Nephron (organoid): ENCODE measurements at regions not wholly inside any gene's neighbourhood (a gene's known extent, or its start where the extent isn't known, plus 50 kb on each side); places are given as distances from the start of the nearest gene placed in this dataset.

ENCODE experiments used
- H3K27ac Mint-ChIP-seq, 3 experiments: 2 replicates each; pipeline ENCODE4 v1.8.0; 2020; ENCODE audit warnings: mixed read lengths in 3 of 3, mild to moderate bottlenecking in 2 of 3, moderate library complexity in 1 of 3
- H3K27me3 Mint-ChIP-seq: 2 replicates; pipeline ENCODE4 v1.8.0; 2021; ENCODE audit warnings: low read depth, mild to moderate bottlenecking, moderate library complexity, mixed read lengths
- H3K36me3 Mint-ChIP-seq: 2 replicates; pipeline ENCODE4 v1.8.0; 2020; ENCODE audit warnings: low read depth, mixed read lengths
- H3K4me1 Mint-ChIP-seq: 2 replicates; pipeline ENCODE4 v1.8.0; 2020; ENCODE audit warnings: mixed read lengths
- H3K4me3 Mint-ChIP-seq, 3 experiments: 2 replicates each; pipeline ENCODE4 v1.8.0; 2020; ENCODE audit warnings: mild to moderate bottlenecking in 3 of 3, mixed read lengths in 3 of 3, moderate library complexity in 2 of 3
- H3K9me3 Mint-ChIP-seq: 2 replicates; pipeline ENCODE4 v1.8.0; 2020; ENCODE audit warnings: mixed read lengths
- TF ChIP-seq, protein P1 (sequence below), 3 experiments: fragments of 200-600 bp; sonication (generic); IDR thresholded peaks; one replicate each; pipeline ENCODE4 v1.5.0; 2021; ENCODE audit warnings: antibody characterized with exemption in 3 of 3; ENCODE audit not compliant: unreplicated experiment in 3 of 3

DNA sequence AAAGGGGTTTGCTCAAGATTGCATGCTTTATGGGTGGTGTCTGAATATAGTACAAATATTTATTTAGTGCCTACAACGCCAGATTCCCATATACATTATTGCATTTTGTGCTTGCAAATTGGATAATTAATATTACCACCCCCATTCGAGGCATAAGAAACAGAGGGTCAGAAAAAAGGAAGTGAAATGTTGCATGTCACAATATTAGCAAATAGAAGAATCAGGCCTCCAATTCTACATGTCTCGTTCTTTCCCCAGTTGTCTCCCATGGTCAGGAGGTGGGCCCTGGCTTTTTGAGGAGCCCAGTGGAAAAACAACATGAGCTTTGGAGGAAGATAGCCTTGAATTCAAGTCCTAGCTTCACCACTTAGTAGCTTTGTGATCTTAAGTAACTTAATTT lies 98.1 kb upstream of the CCDC112 start:
- no peak overlapping the region for H3K4me3 Mint-ChIP-seq
- H3K4me1 Mint-ChIP-seq: peaks cover 3% of the 10 kb centered on the region
- H3K27me3 Mint-ChIP-seq: no peaks in the 10 kb centered on the region
- H3K36me3 Mint-ChIP-seq: no peaks in the 10 kb centered on the region
- TF ChIP-seq, protein P1, sequence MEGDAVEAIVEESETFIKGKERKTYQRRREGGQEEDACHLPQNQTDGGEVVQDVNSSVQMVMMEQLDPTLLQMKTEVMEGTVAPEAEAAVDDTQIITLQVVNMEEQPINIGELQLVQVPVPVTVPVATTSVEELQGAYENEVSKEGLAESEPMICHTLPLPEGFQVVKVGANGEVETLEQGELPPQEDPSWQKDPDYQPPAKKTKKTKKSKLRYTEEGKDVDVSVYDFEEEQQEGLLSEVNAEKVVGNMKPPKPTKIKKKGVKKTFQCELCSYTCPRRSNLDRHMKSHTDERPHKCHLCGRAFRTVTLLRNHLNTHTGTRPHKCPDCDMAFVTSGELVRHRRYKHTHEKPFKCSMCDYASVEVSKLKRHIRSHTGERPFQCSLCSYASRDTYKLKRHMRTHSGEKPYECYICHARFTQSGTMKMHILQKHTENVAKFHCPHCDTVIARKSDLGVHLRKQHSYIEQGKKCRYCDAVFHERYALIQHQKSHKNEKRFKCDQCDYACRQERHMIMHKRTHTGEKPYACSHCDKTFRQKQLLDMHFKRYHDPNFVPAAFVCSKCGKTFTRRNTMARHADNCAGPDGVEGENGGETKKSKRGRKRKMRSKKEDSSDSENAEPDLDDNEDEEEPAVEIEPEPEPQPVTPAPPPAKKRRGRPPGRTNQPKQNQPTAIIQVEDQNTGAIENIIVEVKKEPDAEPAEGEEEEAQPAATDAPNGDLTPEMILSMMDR (IDR thresholded peaks at IDR 0.05; ENCODE audit: unreplicated experiment in 3 of 3): no peak
- no peaks in the 10 kb centered on the region for H3K9me3 Mint-ChIP-seq
- no peak overlapping the region for H3K27ac Mint-ChIP-seq

DNA sequence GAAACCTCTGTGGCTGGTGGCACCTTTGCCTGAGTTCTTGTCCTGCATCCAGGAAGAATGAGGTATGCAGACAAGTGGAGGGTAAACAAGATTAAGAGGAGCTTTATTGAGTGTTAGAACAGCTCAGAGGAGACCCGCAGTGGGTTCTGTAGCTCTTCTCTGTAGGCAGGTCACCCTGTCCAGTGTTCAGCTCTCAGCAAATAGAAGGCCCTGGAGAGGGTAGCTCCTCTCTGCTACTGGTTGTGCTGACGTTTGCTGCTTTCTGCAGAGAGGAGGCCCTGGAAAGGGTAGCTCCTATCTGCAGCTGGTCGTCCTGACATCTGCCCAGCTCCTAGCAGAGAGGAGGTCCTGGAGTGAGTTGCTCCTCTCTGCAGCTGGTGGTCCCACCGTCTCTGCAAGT lies 96.8 kb upstream of the CCDC112 start:
- H3K27me3 Mint-ChIP-seq: no peaks in the 10 kb centered on the region

DNA sequence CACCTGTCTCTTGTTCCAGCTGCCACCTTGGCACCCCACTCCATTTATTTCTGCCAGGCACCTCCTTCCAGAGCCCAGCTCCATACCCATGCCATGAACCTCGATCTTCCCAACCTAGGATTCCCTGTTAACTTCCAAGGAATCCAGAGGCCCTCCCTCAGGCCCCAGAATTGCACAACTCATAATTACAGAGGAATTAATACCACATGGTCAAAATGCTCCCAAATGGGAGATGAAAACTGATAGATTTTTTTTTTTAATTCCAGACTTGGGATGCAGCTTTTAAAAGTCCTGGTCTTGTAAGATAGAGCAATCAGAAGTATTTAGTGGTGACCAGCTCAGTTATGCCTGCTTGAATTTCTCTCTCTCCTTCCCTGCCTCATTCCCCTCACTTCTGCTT lies 96.2 kb upstream of the CCDC112 start:
- TF ChIP-seq, protein P1 (IDR thresholded peaks at IDR 0.05; ENCODE audit: unreplicated experiment in 3 of 3): no peak
- peaks cover 11% of the 10 kb centered on the region for H3K4me1 Mint-ChIP-seq
- H3K9me3 Mint-ChIP-seq: no peaks in the 10 kb centered on the region
- no peaks in the 10 kb centered on the region for H3K36me3 Mint-ChIP-seq
- H3K27me3 Mint-ChIP-seq: no peaks in the 10 kb centered on the region
- no peak overlapping the region for H3K27ac Mint-ChIP-seq
- no peak overlapping the region for H3K4me3 Mint-ChIP-seq

More for the DNA sequence above, 96.8 kb upstream of the CCDC112 start:
- Mint-ChIP-seq H3K4me3 (no peak overlapping the region), H3K9me3 (no peaks in the 10 kb centered on the region), H3K27ac (no peak overlapping the region), H3K36me3 (no peaks in the 10 kb centered on the region), H3K4me1 (peaks cover 10% of the 10 kb centered on the region)
- TF ChIP-seq, protein P1 (IDR thresholded peaks at IDR 0.05; ENCODE audit: unreplicated experiment in 3 of 3): no peak

DNA sequence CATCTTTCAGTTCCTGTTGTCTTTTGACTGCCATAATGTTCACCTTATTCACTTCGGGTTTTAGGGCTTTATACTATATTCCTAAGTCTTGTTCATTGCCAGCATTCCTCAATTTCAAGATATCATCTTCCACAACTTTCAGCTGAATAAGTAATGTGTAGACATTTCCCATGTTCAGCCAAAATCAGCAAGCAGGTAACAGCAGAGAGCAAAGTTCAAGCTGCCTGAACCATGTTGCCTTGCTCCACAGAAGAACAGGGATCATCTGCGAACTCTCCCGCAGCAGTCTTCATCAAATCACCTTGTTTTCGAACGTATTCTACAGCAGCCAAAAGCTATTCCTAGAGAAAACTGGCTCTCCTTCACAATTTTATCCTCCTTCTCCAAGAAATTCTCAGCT lies 95.3 kb upstream of the CCDC112 start:
- H3K4me3 Mint-ChIP-seq: no peak overlapping the region
- TF ChIP-seq, protein P1 (IDR thresholded peaks at IDR 0.05; ENCODE audit: unreplicated experiment in 3 of 3): no peak
- no peak overlapping the region for H3K27ac Mint-ChIP-seq
- H3K27me3 Mint-ChIP-seq: no peaks in the 10 kb centered on the region
- H3K4me1 Mint-ChIP-seq: peaks cover 11% of the 10 kb centered on the region
- no peaks in the 10 kb centered on the region for H3K36me3 Mint-ChIP-seq
- H3K9me3 Mint-ChIP-seq: no peaks in the 10 kb centered on the region

DNA sequence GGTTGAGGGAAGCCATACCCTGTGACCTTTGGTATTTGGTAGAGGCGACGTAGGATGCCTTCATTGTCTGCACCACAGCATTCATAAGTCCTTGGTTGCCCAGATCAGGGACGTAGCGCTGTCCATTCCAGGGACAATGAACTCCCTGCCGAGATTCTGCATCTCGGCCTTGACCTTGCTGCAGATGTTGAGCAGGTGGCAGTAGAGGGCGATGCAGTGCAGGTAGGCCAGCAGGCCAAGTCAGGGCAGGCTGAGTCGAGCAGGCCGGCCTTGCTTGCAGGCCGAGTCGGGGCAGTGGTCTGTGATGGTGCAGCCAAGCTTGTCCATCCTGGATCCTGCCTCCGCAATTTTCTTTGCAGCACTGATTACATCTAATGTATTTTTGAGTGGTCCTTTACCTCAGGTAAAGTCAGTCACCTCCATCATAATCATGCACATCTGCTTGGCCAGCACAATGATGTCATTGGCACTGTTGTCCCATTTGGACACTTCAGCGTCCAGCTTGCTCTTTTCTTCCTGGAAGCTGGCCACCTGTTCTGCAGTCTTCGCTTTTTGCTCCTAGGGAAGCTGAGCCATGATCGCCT lies 93.4 kb upstream of the CCDC112 start:
- no peak overlapping the region for H3K4me3 Mint-ChIP-seq
- no peaks in the 10 kb centered on the region for H3K36me3 Mint-ChIP-seq
- no peaks in the 10 kb centered on the region for H3K27me3 Mint-ChIP-seq
- H3K4me1 Mint-ChIP-seq: peaks cover 11% of the 10 kb centered on the region
- no peaks in the 10 kb centered on the region for H3K9me3 Mint-ChIP-seq
- H3K27ac Mint-ChIP-seq: no peak overlapping the region
- TF ChIP-seq, protein P1 (IDR thresholded peaks at IDR 0.05; ENCODE audit: unreplicated experiment in 3 of 3): no peak

DNA sequence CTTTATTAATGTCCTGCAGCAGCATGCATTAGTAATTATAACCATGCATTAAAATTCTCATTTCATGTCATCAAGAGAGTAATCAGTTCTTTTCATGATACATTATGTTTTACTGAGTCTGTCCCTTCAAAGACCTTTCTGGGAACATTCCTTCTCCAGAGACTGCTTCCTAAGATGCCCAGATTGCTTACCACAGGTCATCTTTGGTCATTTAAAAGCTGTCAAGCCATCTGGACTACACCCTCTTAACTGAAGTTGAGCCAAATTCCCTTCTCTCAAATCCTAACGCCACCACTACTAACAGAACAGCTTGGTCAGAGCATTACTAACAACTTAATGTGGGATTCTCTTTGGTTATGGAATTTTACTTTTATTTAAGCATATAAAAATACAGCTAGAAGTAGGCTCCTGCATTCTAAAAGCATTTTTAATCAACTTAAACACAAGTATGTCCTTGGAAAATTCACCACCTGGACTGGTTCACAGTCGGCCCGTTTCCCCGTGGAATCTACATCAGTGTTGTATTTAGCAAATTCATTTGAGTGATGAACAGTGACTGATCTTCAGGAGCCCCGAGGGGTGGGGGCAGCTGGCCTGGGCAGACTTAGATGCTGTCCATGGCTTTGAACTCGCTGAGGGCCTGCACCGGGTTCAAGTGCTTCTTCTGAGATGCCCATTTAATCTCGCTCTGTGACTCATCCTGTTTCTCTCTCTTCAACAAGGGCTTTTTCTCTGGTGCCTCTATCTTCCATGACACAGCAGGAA lies 92.8 kb upstream of the CCDC112 start:
- H3K36me3 Mint-ChIP-seq: no peaks in the 10 kb centered on the region
- no peaks in the 10 kb centered on the region for H3K9me3 Mint-ChIP-seq
- peak overlapping the region in 1 of 3 experiments; percentile 9 for H3K27ac Mint-ChIP-seq
- H3K27me3 Mint-ChIP-seq: no peaks in the 10 kb centered on the region
- H3K4me1 Mint-ChIP-seq: peaks cover 11% of the 10 kb centered on the region
- TF ChIP-seq, protein P1 (IDR thresholded peaks at IDR 0.05; ENCODE audit: unreplicated experiment in 3 of 3): no peak
- no peak overlapping the region for H3K4me3 Mint-ChIP-seq
